GM18520 (cell line): ENCODE measurements at regions not wholly inside any gene's neighbourhood (a gene's known extent, or its start where the extent isn't known, plus 50 kb on each side); places are given as distances from the start of the nearest gene placed in this dataset.
A peak's percentile ranks its signal among the peaks of the same experiment; 100 is the strongest.

Experiments used
- ATAC-seq: cut with Tn5 transposase; IDR thresholded peaks from one replicate; pipeline ENCODE4 v1.9.1; 2021; ENCODE audit not compliant: unreplicated experiment

DNA sequence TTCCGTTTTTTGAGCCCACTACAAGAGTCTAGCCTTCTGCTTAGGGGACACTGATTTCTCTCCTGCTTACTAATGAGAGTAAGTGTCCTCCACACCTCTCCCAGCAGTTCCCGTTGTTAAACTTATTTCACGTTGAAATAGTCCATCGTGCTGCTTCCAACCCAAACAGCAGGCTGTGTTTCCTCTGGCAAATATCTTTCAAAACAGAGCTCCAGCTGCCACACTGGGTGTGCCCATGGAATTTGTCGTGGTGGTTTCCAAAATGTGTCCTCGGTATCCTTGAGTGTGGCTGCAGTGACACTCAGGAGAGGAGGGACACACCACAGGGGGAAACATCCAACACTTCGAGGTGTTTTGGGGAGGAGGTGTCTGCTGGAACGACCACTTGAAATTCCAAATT lies 176.5 kb upstream of the RALGAPA2 start:
- no peak for ATAC-seq

DNA sequence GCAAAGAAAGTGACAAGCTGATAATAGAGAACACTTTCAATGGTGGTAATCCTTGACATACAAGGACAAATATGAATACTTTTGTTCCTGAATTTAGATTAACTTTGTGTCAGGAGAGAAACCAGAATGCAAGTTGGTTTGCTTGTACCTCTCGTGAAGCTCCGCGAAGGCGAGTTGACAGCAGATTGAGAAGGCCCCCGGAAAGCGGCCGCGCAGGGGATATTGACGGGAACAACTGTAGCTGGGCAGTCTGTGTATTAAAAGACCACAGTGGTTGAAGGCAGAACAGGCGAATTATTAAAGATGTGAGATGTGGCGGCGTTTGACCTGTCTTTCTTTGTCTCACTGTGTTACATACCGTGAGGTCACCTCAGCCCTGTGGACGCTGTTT lies 175.8 kb upstream of the RALGAPA2 start:
- ATAC-seq = no peak

DNA sequence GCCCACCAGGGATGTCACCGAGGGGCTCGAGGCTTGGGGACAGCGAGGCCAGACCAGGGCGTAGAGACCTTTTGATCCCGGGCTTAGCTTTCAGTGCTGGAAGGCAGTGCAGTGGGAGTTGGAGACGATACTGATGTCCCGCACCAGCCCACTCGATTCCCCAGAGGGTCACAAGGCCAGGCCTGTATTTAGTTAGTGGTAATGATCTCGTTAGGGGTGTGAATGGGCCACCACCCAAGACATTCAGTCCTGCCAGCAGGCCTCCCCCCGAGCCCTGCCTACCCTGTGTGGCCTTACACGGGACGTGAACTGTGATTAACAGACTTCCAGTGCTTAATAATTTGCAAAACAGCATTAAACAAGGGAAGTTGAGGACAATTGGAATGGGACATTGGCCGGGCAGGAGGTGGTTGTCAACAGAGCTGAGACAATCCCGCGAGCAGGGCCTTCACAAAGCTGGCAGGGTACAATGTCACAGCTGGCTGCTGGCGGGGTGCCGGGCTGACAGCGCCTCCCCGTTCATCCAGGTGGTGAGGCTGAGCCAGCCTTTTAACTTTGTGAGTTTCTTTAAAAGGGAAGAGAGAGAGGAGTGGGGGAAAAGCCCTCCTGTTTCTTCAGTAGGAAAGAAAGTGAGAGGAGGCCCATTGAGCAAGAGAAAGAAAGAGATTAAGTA lies 175.3 kb upstream of the RALGAPA2 start:
- ATAC-seq = no peak

DNA sequence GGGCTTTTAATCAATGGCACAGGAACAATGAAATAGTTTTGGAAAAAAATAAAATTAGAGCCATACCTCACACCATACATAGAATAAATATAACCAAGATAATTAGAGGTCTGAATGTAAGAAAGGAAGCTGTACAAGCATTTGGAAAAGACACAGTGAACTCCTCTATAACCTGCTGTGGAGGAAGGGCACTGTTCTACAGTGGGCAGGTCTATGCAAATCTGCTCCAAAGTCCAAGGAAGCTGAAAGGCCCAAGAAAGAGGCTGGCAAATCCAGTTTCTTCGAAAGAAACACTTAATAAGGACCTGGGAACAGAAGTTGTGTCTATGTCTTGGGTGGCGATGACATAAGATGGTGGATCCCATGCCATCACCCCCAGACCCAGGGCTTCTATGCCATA lies 169.4 kb upstream of the RALGAPA2 start:
- ATAC-seq = no peak

DNA sequence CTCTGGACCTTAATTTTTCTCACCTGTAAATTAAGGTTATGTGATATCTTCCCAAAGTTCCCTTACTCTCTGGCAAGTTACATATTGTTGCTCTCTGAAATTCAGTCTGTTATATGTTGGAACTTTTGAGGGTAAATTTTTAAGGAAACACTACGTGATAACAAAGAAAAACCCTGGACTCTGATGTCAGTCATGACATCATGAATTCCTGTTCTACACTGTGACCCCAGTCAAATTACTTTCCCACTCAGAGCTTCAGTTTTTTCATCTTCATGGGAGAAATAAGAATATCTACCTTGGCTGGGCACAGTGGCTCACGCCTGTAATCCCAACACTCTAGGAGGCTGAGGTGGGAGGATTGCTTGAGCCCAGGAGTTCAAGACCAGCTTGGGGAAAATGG lies 164.6 kb upstream of the RALGAPA2 start:
- ATAC-seq = no peak

DNA sequence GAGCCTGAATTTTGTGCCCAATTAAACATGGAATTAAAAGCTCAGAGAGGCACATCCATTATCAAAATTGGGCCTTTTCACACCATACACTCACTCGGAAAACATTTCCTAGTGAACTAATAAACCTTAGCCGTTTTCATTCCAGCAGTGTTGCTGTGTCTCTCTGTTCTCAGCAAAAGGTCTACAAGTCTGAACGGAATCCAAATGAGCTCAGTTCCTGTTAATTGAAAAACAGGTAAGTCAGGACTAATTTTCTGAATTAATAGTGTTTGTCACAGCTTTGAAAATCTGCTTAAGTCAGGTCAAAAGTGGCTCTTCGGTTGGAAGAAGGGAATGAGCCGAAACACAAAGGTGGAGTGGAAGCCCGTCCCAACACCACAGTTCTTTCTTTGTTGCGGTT lies 163.3 kb upstream of the RALGAPA2 start:
- no peak for ATAC-seq

DNA sequence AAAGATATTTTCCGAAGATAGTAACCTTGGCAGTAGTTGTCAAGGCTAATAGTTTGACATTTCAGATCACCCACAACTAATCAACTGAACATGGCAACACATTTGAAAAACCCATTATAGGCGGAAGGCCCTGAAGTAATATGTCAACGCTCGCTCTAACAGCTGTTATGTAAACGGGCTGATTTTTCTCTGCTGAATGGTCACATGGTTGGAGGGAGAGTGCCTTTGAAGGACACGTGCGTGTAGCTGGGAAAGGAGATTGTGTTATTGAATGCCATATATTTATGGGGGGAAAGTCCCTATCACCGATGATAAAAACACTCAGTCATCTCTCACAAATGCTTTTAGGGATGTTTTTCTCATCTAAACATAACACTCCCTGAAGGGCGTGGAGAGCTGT lies 160.0 kb upstream of the RALGAPA2 start:
- no peak for ATAC-seq

DNA sequence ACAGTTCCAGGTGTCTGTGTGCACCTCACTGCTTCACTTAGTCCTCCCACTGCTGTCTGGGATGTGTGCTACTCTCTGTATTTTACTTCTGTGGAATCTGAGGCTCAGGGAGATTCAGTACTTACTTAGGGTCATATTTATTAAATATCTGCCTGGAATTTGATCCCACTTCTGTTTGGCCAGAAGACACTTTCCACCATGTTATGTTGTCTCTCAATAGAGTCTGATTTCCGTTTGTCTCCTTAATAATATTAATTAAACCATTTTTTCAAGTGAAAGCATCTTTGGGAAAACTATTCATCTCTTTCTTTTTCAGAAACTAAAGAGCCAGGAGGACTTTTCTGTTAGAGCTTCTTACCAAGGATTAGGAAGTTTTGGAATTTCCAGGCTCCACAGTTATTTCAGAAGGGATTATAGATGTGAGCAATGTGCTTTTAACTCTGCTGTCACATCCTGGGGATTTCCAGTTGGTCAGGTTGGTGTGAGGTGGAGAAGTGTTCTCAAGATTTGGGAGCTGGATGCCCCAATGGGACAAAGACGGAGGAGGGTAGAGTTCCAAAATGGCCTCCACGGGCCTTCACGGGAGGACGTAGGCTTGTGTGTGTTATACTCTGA lies 156.8 kb upstream of the RALGAPA2 start:
- no peak for ATAC-seq

DNA sequence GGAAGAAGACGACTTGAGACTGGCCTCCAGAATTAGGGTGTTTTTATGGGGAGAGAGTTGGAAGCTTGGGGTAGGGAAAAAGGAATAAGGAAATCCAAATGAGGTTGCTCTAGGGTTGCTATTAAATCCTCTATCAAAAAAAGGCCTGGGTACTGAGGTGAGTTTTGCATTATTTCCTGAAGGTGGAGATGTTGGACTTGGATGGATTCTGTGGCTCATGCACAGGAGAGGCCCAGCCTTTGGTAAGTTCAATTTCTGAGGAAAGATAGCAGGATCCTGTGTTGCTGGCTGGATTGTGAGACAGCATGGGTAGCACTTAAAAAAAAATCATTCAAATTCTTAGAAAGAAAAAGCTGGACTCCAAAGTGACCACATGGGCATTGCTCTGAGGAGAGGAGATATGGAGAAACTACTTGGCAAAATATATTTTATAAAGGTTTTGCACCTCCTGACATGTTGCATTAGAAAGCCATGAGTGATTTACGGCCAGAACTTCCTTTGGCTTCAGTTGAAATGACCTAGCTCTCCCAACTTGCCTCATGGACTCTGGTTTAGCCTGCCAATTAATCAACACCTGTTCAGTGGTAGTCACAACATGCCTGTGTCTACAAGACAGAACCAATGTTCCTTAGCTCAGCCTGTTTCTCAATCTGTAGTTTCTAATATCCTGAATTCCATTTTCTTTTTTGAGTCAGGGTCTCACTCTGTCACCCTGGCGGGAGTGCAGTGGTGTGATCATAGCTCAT lies 152.1 kb upstream of the RALGAPA2 start:
- ATAC-seq = no peak

DNA sequence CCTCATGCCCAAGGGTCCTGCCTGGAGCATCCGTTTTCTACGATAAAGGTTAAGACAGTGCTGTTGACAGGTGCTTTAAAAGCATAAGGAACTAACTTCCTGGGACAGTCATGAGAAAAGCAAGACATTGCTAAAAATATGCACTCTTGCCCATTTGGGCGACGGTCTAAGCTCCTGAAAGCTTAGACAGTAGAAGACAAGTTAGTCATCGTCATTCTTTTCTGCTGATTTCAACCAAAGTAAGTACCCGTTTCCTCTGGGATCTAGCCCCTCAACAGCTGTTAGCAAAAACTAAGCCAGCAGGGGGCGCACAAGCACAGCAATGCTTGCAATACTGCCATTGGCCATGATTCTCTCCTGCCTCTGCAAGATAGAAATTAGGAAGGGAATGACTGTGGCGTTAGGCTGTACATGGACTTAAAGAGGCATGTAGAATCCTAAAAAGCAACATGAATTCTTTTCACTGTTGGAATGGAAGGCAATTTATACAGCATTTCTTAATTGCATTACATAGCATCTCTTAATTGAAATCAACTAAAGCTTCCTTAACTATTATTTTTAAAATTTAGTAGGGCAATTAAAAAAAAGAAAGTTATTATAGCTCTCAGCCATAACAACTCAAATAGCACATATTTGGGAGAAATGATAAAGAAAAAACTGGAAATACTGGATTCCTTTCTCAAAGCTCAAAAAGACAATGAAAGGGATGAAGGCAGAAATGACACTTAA lies 147.8 kb upstream of the RALGAPA2 start:
- peak; percentile 63 for ATAC-seq

DNA sequence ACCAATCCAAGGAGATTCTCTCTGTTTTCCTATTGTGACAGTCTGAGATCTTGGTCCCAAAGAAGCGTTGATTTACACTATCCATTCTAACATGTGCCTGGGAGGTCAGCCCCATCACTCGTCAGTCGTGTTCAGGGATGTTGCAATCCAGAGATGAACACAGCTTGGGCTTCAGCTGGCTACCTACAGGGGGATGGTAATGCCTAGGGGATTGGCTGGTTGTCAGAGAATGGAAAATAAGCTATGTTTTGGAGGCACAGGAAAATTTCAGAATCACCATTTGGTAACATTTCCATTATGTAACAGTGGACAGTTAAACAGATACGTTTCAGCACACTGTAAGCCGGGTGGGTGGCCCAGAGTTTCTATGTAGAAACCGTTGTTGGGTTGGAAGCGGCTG lies 147.1 kb upstream of the RALGAPA2 start:
- ATAC-seq = no peak

DNA sequence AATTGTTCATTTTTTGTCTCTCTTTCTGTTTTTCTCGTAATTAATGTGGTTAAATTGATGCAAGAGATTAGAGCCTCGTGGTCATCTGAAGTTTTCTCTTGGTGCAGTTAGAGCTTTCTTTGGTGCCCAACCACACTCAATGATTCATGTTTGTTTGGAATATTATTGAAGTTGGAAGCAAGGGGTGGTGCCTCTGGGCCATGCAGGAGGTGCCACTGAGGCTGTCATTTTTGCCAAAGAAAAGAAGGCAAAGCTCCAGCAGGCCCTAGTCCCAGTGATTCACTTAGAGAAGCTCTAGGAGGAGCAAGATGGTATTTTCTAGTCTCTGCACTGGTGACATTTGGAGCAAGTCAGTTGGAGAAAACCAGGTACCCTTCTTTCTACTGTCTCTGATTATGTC lies 144.5 kb upstream of the RALGAPA2 start:
- no peak for ATAC-seq

DNA sequence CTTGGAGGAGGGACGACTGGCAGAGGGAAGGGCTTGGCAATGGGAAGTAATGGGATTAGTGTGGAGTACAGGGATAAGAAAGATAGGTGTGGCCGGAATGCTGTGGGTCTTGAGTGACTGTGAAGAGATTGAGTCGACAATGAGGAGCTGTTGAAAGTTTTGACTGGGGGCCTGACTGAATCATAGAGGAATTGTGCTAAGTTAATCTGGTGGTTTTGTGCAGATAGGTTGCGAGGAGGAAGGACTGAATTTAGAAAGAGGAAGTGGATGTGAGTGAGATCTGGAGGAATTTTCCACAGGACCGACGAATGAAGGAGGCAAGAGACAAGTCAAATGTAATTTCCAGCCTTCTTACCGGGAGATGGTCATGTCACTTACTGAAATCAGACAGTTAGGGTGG lies 143.9 kb upstream of the RALGAPA2 start:
- ATAC-seq = no peak

DNA sequence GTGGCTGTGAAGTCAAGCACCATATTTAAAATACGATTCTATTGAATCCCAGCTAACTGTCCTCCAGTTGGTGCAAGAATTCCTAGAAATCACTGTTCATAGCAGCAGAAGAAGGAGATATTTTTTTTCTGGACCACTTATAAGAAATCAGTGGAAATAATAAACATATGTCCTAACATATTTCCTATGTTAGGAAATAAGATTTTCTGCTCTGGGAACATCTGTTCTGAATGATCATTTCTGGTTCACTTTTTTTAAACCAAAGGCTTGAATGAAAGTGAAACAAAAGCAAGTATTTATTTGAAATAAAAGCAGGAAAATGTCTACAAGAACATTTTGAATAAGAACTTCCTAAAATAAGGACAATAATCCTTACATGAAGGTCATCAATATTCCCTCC lies 138.9 kb upstream of the RALGAPA2 start:
- no peak for ATAC-seq

DNA sequence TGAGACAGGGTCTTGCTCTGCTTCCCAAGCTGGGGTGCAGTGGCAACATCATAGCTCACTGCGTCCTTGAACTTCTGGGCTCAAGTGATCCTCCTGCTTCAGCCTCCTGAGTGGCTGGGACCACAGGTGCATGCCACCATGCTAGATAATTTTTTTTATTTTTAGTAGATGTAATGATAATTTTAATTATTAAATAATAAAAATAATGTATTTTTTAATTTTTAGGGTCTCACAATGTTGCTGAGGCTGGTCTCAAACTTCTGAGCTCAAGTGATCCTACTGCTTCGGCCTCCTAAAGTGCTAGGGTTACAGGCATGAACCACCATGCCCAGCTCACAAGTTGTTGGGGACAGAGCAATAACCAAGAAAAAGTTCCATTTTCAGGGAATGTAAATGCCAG lies 138.0 kb upstream of the RALGAPA2 start:
- no peak for ATAC-seq

DNA sequence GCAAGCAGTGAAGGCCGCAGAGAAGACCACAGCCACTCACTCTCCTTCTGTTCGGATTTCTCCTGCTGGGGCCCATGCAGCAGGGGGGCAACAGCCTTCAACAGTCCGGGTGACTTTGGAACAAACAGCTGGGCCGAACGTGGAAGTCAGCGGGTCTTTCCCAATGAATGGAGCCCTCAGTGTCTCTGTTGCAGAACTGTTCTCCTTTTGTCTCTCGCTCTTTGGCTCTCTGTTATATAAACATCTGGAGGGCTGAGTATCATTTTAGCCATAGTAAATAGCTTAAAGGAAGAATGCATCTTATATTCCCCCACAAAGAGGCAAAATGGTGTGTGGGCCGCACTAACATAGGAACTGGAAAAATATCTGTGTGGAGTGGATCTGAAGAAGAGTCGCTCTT lies 136.7 kb upstream of the RALGAPA2 start:
- no peak for ATAC-seq

DNA sequence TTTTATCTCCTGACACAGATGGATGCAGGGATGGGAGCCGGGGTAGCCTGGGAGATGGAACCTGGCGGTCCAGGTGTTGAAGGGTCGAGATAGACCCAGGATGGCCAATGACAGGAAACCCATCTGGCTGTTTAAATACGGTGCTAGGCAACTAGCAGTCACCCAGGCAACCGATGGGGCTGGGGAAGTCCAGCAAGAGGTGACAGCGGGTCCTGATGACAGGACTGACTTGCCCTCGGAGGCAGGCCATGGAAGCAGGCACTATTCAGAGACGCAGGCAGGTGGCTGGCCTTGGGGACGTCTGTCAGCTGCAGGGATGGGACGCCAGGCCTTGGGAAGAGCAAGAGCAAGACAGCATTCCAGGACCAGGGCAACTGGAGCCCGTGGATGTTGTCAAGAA lies 135.4 kb upstream of the RALGAPA2 start:
- no peak for ATAC-seq

DNA sequence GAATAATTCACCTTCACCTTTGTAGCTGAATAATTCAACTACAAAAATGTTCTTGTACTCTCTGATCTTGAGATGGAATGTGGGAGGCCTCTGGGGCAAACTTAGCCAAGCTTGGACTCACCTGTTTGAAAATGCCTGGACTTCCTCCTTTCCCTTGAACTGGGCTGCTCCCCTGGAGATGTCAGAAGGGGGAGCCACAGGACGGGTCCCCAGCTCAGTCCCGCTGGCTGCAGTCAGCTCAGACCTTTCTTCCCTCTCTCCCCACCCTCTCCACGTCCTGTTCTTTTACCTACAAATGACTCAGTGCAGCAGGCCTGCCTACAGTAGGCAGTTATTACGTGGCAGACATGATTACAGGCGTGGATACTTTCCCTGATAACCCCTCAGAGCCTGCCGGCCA lies 131.5 kb upstream of the RALGAPA2 start:
- ATAC-seq = no peak

DNA sequence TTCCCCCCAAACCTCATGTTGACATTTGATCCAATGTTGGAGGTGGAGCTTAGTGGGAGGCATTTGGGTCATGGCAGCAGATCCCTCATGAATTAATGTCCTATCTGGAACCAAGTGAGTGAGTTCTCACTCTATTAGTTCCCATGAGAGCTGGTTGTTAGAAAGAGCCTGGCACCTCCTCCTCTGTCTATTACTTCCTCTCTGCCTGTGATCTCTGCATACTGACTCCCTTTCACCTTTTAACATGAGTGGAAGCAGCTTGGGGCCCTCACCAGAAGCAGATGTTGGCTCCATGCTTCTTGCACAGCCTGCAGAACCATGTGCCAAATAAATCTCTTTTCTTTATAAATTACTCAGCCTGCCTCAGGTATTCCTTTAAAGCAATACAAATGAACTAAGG lies 127.3 kb upstream of the RALGAPA2 start:
- no peak for ATAC-seq

DNA sequence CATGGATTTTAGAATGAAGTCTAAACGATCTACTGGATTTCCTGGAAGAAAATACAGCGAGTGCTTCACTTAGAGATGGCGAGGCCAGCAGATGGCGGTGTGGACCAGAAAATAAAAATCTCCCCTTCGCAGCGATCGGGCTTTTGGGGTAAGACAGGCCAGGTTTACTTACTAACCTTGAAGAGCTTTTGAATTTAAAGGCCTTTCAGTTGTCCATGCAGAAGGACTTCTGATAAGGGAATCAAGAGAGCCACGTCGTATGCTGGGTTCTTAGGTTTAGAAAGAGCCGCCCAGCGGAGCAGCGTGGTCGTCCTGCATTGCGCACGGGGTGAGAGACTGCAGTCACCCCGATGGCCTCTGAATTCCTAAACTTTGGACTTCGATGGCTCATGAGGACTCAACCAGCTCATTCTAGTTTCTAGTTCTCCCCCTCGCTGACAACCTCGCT lies 125.2 kb upstream of the RALGAPA2 start:
- no peak for ATAC-seq

DNA sequence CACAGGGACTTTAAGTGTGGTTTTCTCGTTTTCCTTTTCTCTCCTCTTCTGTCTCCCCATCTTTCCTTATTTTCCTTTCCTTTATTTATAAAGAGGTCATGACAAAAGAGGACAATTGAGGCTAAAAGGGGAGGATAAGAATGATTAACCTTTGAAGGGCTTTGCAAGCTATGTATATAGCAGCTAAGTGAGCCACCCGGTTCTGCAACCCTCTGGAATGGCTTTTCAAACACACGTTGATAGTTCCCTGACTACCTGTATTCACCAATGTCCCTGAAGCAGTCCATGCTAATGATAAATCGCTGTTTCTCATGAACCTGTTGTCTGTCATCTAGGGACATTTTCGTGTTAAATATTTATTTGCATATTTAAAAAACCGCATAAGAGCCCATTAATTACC lies 124.4 kb upstream of the RALGAPA2 start:
- no peak for ATAC-seq

DNA sequence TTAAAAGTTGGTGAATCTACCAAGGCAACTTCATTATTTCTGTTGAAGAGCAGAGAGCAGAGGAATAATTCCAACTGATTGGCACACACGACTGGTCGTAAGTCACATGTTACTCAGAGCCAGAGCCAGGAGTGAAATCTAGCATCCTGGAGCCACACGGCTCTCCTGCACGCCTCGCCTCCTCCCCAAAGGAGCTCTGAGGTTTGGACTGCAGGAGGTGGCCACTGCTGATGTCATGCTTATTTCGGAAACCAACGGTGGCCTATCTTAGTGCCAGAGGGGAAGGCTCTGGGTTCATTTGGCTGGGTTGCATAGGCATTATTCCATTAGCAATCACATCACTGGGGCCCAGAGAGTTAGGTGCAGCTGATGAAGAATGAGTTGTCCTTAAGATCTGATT lies 123.5 kb upstream of the RALGAPA2 start:
- ATAC-seq = no peak
